ENCODE measurements at regions not wholly inside any gene's neighbourhood (a gene's known extent, or its start where the extent isn't known, plus 50 kb on each side); places are given as distances from the start of the nearest gene placed in this dataset.

DNA sequence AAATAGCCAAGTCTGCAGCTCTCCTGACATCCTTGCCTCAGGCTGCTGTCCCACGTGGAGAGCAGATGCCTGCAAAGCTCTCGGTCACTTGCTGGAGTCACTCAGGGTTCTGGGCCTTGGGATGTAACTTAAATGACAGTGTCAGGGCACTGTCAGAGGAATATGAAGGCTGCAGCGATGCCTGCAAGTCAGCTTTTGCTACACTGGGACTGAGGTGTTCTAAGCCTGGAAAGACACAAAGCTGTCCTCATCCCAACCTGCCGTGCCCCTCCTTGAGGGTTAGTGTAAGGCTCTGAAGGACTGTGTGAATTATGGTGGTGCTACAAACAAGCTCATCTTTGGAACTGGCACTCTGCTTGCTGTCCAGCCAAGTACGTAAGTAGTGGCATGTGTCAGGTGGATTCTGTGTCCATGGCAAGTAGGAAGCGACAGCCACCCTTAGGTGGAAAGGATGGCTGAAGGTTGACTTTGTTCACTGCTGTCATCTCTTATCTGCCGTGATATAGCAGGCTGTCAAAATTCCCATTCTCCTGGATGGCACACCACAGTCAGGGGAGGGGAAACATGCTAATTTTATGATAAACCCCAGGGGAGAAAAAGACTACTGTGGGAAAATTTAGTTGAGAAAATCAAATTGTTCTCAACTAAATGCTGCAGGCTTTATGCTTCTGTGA, 79.9 kb downstream of the DAD1 start:
- TF ChIP-seq POLR2A (IDR thresholded peaks at IDR 0.05), result no peak
- TF ChIP-seq, protein P1, sequence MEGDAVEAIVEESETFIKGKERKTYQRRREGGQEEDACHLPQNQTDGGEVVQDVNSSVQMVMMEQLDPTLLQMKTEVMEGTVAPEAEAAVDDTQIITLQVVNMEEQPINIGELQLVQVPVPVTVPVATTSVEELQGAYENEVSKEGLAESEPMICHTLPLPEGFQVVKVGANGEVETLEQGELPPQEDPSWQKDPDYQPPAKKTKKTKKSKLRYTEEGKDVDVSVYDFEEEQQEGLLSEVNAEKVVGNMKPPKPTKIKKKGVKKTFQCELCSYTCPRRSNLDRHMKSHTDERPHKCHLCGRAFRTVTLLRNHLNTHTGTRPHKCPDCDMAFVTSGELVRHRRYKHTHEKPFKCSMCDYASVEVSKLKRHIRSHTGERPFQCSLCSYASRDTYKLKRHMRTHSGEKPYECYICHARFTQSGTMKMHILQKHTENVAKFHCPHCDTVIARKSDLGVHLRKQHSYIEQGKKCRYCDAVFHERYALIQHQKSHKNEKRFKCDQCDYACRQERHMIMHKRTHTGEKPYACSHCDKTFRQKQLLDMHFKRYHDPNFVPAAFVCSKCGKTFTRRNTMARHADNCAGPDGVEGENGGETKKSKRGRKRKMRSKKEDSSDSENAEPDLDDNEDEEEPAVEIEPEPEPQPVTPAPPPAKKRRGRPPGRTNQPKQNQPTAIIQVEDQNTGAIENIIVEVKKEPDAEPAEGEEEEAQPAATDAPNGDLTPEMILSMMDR (IDR thresholded peaks at IDR 0.05), result no peak

All from adrenal gland (tissue), 5 donors.